Endometrium (tissue), 2 donors: ENCODE measurements at regions not wholly inside any gene's neighbourhood (a gene's known extent, or its start where the extent isn't known, plus 50 kb on each side); places are given as distances from the start of the nearest gene placed in this dataset.
"Not testable (repeated sequence)": the region's sequence is repeated elsewhere in the genome, so short reads cannot be mapped to it uniquely, and the experiment has no call there.

ENCODE experiments used
- FAIRE-seq: peaks from 2 replicates; lab custom pipeline; 2012; peaks lifted over from hg19 to GRCh38; lab: Jason Lieb, UNC
- donor health status: control.
- donor health status: control.

DNA sequence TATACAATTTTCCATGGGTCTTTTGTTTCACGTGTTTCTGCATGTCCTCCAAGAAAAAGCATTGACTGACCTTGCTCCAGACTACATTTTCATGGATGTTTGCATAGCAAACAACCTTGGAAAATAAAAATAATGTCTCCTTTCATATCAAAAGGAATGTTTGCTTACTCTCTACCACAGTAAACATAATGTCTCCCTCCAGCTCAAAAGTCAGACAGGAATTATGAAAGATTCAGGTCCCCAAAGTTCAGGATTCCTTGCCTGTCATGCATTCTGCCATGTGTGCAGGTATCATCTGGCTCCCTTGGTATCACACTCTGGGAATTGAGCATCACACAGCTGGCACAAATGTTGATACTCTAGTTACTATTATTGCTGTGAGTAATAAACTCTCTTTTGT is 103.1 kb upstream of the ZC3H15 start:
- no peak for FAIRE-seq

DNA sequence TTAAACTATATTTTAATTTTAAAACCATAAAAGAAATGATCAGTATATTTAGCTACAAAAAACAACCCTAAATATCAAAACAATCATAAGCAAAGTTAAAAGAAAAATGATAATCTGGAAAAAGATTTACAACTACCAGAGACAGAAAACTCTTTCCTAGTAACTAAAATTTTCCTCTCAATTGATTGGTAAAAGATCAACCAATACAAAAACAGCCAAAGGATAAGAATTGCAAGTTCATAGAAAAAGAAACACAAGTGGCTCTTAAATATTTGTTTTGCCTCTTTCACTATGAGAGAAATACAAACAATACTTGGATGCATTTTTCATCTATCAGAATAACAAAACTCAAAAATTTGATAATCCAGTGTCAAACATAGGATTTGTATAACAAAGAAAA is 101.8 kb upstream of the ZC3H15 start:
- peak; percentile 37 for FAIRE-seq

DNA sequence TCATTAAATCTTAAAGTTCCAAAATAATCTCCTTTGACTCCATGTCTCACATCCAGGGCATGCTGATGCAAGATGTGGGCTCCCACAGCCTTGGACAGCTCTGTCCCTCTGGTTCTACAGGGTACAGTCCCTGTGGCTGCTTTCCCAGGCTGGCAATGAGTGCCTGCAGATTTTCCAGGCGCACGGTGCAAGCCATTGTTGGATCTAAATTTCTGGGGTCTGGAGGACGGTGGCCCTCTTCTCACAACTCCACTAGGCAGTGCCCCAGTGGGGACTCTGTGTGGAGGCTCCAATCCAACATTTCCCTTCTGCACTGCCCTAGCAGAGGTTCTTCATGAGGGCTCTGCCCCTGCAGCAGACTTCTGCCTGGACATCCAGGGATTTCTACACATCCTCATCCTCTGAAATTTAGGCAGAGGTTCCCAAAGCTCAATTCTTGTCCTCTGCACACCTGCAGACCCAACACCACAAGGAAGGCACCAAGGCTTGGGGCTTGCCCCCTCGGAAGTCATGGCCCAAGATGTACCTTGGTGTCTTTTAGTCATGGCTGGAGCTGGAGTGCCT is 100.3 kb upstream of the ZC3H15 start:
- FAIRE-seq: not testable (repeated sequence)

DNA sequence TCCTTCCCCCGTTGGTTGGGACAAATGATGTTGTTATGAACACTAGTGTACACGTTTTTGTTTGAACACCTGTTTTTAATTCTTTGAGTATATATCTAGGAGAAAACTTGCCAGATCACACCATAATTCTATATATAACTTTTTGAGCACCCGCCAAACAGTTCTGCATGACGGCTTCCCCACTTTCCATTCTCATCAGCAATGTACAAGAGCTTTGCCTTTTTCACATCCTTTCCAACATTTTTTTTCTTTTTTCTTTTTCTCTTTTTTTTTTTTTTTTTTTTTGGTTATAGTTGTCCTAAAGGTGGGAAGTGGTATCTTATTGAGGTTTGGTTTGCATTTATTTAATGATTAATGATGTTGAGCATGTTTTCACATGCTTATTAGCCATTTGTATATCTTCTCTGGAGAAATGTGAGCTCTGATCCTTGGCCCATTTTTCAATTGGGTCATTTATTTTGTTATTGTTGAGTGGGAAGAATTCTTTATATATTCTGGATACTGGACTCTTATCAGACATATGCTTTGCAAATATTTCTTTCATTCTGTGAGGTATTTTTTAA is 86.9 kb upstream of the ZC3H15 start:
- FAIRE-seq: no peak

DNA sequence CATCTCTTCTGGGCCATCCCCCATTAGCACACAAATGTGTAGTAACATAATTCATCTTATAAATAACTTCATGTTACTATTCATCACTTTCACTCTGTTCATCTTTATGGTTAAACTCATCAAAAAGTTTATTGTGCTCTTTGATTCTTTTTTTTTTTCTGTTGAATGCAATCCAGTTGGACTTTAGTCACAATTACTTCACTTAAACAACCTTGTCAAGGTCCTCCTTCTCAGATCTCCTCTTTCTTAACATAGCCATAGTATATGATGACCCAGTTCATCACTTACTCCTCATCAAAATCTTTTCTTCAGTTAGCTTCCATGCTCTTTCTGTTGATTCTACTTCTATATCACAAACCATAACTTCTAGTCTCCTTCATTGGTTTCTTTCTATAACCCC is 80.2 kb upstream of the ZC3H15 start:
- FAIRE-seq: no peak

DNA sequence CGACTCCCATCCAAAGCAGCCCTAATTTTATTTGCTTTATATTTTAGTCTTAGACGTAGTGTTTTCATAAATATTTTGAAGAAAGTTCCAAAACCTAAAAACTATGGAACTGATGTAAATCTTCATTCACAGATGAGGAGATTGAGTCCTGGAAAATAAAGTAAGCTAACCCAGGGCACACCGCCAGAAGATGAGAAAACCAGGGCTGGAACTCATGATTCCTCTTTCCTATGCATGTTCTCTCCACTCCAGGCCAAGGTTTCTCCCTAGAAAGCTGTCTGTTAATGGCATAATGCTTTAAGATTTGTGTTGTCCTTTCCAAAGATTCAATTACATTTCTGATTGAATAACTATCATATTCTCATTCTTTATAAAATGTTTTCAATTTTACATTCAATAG is 78.4 kb upstream of the ZC3H15 start:
- FAIRE-seq: no peak

DNA sequence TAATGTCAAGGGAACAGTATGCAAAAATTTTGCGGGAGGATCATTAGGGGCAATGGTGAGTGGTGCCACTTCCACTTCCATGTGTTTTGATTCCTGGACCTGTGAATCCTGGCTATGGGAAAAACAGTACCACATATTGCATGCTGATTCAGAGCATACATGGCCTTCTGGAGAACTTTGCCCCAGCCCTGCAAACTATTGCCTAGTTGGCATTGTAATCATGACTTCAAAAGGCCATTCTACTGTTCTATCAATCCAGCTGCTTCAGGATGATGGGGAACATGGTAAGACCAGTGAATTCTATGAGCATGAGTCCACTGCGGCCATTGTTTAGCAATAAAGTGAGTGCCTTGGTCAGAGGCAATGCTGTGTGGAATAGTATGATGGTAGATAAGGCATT is 75.3 kb upstream of the ZC3H15 start:
- FAIRE-seq: no peak

DNA sequence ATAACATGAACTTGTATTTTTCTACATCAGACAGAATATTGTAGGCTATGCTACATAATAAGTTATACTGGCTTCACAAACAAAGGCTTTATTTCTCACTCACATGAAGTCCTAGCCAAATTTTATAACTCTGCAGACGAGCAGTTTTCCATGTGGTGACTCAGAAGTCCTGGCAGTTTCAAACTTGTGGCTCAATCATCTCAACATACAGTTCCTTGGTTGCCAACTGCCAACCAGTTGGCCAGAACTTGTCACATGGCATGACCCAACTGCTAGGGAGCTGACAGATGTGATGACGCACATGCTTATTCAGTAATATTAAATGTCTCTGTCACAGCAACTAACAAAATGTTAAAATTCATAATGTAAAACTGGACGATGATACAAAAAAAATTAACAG is 63.8 kb upstream of the ZC3H15 start:
- FAIRE-seq: no peak

DNA sequence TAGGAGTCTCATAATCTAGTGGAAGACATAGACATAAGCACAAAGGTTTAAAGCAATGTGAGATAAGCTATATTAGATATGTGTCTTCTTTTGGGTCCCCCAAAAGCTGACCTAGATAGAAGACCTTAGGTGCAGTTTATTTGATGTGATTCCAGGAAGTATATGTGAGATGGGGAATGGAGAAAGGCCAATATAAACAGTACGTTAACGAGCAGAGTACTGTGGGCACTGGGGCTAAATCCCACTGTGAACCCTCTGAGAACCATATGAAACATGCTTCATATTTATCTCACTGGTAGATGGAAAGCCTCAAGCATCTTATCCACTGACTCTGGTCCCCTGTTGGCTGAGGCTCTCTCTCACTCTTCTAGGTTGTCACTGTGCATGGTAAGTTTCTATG is 62.6 kb upstream of the ZC3H15 start:
- FAIRE-seq: no peak

DNA sequence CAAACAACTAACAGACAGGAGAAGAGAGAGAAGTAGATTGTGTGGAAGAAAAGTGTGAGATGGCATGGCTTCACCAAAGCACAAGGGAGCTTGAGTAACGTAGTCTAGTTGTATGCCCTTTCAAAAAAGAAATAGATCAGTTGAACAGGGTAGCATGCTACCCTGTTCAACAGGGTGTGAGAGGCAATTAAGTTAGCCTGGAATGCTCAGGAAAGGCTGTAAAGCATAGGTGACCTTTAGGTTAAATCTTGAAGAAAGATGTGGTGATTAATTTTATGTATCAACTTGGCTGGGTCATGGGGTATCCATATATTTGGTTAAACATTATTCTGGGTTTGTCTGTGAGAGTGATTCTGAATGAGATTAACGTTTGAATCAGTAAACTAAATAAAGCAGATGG is 61.8 kb upstream of the ZC3H15 start:
- FAIRE-seq: no peak

DNA sequence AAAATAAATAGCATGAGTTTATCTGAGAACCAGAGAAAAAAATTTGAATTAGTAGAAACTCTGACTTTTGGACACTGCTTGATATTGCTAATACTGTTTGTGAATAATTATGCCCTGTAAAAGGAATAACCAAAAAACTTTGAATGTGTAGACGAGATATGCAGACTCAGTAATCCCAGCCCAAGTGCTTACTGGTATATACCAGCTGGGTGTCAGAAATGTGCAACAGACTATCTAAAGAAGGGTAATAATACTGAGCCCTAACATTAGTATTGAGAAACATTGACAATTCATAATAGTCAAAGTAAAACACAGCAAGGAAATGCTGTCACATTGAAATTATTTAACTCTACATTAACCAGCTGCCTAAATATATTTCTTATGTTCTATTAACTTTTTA is 60.5 kb upstream of the ZC3H15 start:
- FAIRE-seq: no peak

DNA sequence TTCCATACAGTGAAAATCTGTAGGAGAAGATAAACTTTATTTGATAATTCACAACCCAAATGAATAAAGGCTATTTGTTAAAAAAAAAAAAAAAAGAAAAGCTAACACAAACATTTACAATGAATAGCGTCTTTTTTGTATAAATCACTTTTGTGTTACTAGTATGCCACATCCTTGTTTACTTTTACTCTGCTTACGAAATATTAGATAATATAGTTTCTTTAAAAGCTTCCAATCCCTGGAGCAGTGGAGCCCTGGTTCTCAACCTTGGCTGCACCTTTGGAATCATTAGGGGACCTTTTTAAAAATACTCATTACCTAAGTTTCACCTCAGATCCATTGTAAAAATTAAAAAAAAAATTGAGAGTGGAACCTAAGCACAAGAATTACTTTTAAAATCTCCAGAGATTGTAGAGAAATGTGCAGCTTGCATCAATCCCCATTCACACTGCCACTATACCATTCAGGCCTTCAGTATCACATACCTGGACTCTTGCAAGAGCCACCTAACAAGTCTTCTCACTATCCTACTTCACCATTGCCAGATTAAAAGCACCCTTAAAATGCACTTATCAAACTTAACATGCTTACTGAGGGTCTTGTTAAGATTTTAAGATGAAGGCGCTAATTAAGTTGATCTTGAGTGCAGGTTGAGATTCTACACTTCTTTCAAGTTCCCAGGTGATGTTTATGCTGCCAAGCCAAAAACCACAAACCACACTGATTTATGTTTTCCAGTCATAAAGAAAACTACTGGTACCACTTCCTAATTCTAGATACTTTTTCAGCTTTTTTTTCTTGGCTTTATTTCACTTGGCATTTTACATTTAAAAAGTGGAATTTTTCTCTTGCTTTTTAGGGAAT is 59.7 kb upstream of the ZC3H15 start:
- no peak for FAIRE-seq

DNA sequence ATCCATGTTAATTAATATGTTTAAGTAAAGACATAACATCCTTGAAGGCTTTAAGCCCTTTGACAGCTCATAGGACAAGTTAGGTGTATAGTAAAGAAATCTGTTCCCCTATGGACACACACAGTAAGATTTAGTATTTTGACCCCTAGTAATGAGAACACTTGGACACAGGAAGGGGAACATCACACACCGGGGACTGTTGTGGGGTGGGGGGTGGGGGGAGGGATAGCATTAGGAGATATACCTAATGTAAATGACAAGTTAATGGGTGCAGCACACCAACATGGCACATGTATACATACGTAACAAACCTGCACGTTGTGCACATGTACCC is 59.1 kb upstream of the ZC3H15 start:
- FAIRE-seq: not testable (repeated sequence)

DNA sequence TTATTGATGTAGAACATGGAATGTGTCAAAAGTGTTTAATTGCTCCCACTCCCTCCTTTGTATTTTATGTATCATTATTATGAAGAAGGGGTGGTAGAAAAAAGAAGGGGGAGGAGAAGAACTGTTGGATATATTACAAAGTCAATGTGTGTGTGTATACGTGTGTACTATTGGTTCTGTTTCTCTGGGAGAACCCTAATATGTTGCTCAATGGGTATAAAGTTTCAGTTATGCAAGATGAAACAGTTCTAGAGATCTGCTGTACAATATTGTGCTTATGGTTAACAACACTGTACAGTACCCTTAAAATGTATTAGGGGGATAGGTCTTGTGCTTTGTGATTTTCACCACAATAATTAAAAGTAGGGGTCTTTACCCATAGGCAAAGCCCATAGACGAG is 58.1 kb upstream of the ZC3H15 start:
- no peak for FAIRE-seq

DNA sequence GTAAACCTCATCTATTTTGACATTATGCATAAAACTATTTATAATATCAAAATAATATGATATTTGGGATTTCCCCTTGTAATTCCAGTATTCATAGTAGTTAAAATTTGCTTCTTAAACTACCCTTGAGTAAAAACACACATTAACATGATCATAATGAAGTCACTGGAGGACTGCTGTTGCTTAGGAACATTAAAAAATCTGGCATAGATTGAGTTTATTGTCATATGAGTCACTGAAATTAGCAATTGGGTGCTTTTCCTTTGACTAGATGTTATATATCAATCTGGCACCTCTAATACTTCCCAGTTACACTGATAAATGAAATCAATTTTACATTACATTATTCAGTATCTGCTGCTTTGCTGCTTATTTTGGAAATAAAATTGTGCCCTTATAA is 57.0 kb upstream of the ZC3H15 start:
- FAIRE-seq: no peak

DNA sequence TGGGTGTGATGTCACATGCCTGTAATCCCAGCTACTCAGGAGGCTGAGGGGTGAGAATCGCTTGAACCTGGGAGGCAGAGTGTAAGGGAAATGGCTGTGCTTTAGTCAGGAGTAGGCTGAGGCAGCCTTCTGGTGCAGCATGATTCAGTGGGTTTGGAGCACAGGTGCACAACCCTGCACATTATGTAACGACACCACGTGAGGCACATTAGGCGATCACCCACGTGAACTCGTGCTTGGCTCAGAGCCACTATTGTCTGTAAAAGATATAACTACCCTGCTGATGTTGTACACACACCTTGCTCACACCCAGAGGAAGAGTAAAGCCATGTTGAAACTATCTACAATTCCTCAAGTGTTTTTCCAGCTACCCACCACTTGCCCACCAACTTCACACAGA is 54.8 kb upstream of the ZC3H15 start:
- FAIRE-seq: no peak

DNA sequence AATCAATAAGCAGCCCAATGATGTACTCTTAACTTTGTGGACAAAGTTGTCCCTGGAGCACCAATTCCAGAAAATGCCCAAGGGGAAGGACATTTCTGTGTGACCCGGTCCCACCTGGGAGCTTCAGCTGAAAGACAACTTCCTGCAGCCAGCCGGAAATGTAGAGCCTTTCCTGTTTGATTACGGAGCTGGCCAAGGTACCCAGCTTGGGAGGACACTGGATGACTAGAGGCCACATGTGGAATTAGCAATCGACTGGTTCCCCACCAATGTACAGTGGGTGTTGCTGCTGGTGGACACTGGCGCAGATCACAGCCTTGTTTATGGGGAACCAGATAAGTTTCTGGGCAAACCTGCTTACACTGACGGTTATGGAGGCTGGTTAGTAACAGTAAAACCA is 53.0 kb upstream of the ZC3H15 start:
- no peak for FAIRE-seq

DNA sequence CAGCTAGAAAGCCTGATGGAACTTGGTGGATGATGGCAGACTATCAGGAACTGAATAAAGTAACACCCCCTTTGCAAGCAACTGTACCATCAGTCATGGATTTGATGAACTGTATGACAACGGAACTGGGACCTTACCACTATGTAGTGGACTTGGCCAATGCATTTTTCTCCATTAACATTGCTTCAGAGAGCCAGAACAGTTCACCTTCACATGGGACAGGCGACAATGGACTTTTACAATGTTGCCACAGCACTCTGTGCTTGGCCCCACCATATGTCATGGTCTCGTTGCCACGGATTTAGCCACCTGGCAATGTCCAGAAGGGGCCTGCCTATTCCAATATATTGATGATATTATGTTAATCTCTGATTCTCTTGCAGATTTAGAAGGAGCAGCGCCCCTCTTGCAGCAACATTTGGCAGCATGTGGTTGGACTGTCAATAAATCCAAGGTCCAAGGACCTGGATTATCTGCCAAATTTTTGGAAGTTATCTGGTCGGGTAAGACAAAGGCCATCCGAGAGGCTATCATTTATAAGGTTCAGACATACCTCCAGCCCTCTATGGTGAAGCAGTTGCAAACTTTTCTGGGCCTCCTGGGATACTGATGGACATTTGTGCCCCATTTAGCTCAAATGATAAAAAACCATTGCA is 52.2 kb upstream of the ZC3H15 start:
- no peak for FAIRE-seq
